ENCODE measurements at regions not wholly inside any gene's neighbourhood (a gene's known extent, or its start where the extent isn't known, plus 50 kb on each side); places are given as distances from the start of the nearest gene placed in this dataset.

DNA sequence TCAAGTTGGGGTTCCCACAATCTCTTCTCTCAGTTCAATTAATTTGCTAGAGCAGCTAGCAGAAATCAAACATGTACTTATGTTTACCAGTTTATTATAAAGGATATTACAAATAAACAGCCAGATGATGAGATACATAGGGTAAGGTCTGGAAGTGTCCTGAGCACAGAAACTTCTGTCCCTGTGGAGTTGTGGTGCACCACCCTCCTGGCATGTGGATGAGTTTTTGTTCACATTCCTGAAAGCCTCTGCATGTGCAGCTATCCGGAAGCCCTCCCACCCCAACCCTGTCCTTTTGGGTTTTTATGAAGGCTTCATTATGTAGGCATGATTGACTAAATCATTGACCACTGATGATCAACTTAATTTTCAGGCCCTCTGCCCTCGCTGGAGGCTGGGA, 791.2 kb upstream of the ZNF608 start:
- TF ChIP-seq GATA2 (IDR thresholded peaks at IDR 0.05; ENCODE audit: low read depth, low read length) (no peak), GATA3 (IDR thresholded peaks at IDR 0.05; ENCODE audit: low read depth, low read length) (no peak)

Measured in SH-SY5Y (cell line).